ENCODE measurements at regions not wholly inside any gene's neighbourhood (a gene's known extent, or its start where the extent isn't known, plus 50 kb on each side); places are given as distances from the start of the nearest gene placed in this dataset.

DNA sequence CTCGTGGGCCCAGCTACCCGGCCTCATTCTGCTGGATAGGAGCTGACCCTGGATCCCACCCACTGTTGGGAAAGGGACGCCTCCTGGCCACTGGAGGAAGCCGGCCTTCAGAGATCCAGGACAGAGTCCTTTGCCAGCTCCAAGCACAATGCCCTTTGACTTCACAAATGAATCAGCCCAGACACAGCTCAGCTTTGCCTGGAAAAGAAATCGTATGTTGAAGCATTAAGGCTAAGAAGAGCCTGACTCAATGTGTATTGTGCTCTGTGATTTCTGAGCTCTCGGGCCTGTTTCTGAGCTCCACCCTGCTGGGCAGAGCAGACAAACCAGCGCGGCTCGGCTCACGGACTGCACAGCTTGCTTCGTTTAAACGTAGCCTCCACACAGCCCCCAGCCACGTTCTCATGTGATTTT, 162.9 kb upstream of the APCDD1 start:
- Histone ChIP-seq H3K4me3 (ENCODE audit: low read depth, low read length) (no peak overlapping the region), H3K27me3 (ENCODE audit: control insufficient read depth, insufficient read depth, low read length) (no peaks in the 10 kb centered on the region), H3K36me3 (ENCODE audit: control insufficient read depth, insufficient read depth, low read length) (no peaks in the 10 kb centered on the region)
- TF ChIP-seq, protein P1, sequence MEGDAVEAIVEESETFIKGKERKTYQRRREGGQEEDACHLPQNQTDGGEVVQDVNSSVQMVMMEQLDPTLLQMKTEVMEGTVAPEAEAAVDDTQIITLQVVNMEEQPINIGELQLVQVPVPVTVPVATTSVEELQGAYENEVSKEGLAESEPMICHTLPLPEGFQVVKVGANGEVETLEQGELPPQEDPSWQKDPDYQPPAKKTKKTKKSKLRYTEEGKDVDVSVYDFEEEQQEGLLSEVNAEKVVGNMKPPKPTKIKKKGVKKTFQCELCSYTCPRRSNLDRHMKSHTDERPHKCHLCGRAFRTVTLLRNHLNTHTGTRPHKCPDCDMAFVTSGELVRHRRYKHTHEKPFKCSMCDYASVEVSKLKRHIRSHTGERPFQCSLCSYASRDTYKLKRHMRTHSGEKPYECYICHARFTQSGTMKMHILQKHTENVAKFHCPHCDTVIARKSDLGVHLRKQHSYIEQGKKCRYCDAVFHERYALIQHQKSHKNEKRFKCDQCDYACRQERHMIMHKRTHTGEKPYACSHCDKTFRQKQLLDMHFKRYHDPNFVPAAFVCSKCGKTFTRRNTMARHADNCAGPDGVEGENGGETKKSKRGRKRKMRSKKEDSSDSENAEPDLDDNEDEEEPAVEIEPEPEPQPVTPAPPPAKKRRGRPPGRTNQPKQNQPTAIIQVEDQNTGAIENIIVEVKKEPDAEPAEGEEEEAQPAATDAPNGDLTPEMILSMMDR (IDR thresholded peaks at IDR 0.05; ENCODE audit: insufficient read depth, low read length, severe bottlenecking), result no peak
- no peak for DNase-seq (ENCODE audit: low read depth)
- no peak for FAIRE-seq

DNA sequence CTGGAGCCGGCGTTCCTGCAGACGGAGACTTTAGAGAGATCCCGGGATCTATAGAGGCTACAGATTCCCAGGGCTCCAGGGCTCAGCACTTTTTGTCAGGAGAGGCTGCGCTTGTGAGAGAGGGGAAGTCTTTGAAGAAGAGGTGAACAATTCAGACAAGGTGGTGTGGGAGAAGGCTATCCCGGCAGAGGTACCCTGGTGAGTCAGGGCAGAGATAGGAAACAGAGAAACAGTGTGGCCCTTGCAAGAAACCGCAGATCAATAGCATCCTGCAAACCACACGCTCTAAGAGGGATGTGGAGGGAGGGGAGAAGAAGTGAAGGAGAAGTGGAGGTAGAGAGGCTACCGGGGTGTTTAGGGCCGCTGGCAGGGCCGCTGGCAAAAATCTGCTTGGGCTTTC, 160.5 kb upstream of the APCDD1 start:
- no peak for FAIRE-seq

DNA sequence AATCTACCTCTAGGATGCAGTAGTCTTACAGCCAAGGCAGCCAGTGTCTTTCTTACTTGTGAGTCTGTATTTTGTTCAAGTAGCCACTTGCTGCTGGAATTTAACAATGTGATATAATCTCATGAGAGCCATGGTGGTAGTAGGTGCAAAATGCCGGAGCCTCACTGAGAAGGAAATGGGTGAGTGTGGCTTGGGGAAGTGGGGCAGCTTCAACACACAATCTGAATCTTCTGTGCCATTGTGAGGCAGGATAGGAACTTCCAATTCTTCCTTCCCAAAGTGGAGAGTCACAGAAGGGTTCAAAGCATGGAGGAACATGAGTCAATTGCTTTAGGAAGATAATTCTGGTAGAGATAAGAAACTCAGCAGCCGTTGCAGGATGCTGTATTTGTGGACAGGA, 158.7 kb upstream of the APCDD1 start:
- Histone ChIP-seq H3K4me3 (ENCODE audit: low read depth, low read length) (no peak overlapping the region), H3K36me3 (ENCODE audit: control insufficient read depth, insufficient read depth, low read length) (no peaks in the 10 kb centered on the region), H3K27me3 (ENCODE audit: control insufficient read depth, insufficient read depth, low read length) (no peaks in the 10 kb centered on the region)
- FAIRE-seq (no peak), DNase-seq (ENCODE audit: low read depth) (no peak)
- TF ChIP-seq, protein P1 (IDR thresholded peaks at IDR 0.05; ENCODE audit: insufficient read depth, low read length, severe bottlenecking), result no peak

More for the DNA sequence above, 160.5 kb upstream of the APCDD1 start:
- TF ChIP-seq, protein P1 (IDR thresholded peaks at IDR 0.05; ENCODE audit: insufficient read depth, low read length, severe bottlenecking), result no peak
- Histone ChIP-seq H3K36me3 (ENCODE audit: control insufficient read depth, insufficient read depth, low read length) (no peaks in the 10 kb centered on the region), H3K4me3 (ENCODE audit: low read depth, low read length) (no peak overlapping the region), H3K27me3 (ENCODE audit: control insufficient read depth, insufficient read depth, low read length) (no peaks in the 10 kb centered on the region)
- DNase-seq (ENCODE audit: low read depth), result no peak

DNA sequence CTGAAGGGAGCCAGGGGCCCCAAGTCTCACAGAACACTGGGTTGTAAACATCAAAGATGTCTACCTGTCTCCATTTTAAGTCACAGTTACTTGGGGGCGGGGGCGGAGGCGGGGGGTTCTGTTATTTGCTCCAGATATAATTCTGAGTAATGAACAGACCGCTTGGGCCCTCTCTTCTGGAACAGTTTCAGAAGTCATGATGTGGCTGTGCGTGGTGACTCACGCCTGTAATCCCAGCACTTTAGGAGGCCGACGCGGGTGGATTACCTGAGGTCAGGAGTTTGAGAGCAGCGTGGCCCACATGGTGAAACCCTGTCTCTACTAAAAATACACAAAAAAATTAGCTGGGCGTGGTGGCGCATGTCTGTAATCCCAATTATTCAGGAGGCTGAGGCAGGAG, 157.9 kb upstream of the APCDD1 start:
- TF ChIP-seq, protein P1 (IDR thresholded peaks at IDR 0.05; ENCODE audit: insufficient read depth, low read length, severe bottlenecking), result no peak
- DNase-seq (ENCODE audit: low read depth), result no peak
- no peak for FAIRE-seq
- H3K4me3 ChIP-seq (ENCODE audit: low read depth, low read length), result no peak overlapping the region
- no peaks in the 10 kb centered on the region for H3K27me3 ChIP-seq (ENCODE audit: control insufficient read depth, insufficient read depth, low read length)
- H3K36me3 ChIP-seq (ENCODE audit: control insufficient read depth, insufficient read depth, low read length), result no peaks in the 10 kb centered on the region

DNA sequence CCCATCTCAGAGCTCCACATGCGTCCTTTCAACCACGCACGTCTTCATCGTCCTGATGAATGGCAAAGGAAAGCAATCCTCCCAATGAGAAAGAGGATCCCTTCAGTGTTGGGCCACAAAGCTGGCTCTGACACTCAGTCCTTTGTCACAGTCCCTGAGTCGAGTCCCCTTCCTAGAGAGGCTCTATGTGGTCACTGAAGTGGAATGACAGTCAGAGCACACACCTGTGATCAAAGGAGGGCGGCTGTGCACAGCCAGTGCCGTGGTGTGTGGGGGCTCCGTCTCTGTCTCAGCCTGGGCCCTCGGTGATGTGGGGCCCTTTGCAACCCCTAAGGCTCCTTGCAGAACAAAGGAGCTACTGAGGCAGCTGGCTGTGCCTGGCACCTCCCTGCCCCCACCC, 157.3 kb upstream of the APCDD1 start:
- TF ChIP-seq, protein P1 (IDR thresholded peaks at IDR 0.05; ENCODE audit: insufficient read depth, low read length, severe bottlenecking), result no peak
- no peaks in the 10 kb centered on the region for H3K27me3 ChIP-seq (ENCODE audit: control insufficient read depth, insufficient read depth, low read length)
- H3K4me3 ChIP-seq (ENCODE audit: low read depth, low read length), result no peak overlapping the region
- FAIRE-seq, result no peak
- no peaks in the 10 kb centered on the region for H3K36me3 ChIP-seq (ENCODE audit: control insufficient read depth, insufficient read depth, low read length)
- DNase-seq (ENCODE audit: low read depth), result no peak

DNA sequence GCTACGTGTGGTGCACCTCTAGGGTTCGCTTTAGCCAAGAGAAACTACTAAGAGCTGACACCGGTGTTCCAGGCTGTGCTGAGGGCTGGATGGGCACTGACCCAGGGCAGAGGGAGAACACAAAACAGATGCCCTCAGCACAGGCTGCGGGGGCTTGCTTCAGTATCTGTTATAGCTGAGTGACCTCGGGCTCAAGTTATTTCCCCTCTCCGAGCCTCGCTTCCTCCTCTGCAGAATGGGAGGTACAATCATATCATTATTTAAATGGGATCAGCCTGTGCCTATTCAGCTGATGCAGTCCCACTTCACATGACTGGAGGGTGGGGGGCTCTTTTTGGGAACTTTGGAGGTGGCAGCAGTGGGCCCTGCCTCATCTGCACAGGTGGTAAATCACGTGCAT, 156.1 kb upstream of the APCDD1 start:
- DNase-seq (ENCODE audit: low read depth) (no peak), FAIRE-seq (no peak)
- TF ChIP-seq, protein P1 (IDR thresholded peaks at IDR 0.05; ENCODE audit: insufficient read depth, low read length, severe bottlenecking), result no peak
- Histone ChIP-seq H3K4me3 (ENCODE audit: low read depth, low read length) (no peak overlapping the region), H3K27me3 (ENCODE audit: control insufficient read depth, insufficient read depth, low read length) (no peaks in the 10 kb centered on the region), H3K36me3 (ENCODE audit: control insufficient read depth, insufficient read depth, low read length) (no peaks in the 10 kb centered on the region)

Measured in bronchial epithelial cell (primary cell).